ENCODE measurements at regions not wholly inside any gene's neighbourhood (a gene's known extent, or its start where the extent isn't known, plus 50 kb on each side); places are given as distances from the start of the nearest gene placed in this dataset.

DNA sequence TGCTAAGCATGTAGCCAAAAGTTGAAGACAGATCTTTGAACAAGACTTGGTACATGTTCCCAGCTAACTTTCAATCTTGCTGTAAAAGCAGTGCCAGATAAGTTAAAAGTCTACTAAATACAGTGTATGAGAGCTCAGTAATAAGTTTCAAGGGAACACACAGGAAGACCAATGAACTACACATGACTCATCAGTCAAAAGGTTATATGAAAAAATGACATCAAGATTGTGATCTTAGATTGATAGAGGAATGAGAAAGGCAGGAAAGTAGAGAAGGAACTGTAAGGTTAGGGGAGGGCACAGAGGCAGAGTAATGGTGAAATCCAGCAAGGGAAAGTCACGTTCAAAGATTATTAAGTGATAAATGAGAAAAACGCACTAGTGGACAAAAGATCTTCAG lies 249.9 kb upstream of the FLRT2 start:
- ChIA-PET POLR2A (no interaction called here), CTCF (interaction anchor here (0.7 kb wide), 2 partner anchors 679 to 742 kb away, joined by 3 to 4 read pairs; no protein-coding TSS in a partner anchor)
- H3K27ac ChIP-seq (ENCODE audit: extremely low read depth, low read depth, low read length), result no peak overlapping the region
- H3K4me1 ChIP-seq (ENCODE audit: control insufficient read depth, insufficient read depth, low read length), result no peaks in the 10 kb centered on the region
- H3K4me3 ChIP-seq (ENCODE audit: low read depth, low read length), result no peak overlapping the region
- TF ChIP-seq ZNF626 (tag by site-specific recombination; IDR thresholded peaks at IDR 0.05) (no peak), ZNF292 (tag by site-specific recombination; IDR thresholded peaks at IDR 0.05; ENCODE audit: borderline replicate concordance, low read depth) (no peak), ZNF654 (tag by site-specific recombination; IDR thresholded peaks at IDR 0.05; ENCODE audit: low read depth) (no peak), ZNF26 (tag by site-specific recombination; IDR thresholded peaks at IDR 0.05) (no peak), ZNF302 (tag by site-specific recombination; IDR thresholded peaks at IDR 0.05; ENCODE audit: low read depth) (no peak)
- H3K9me3 ChIP-seq (ENCODE audit: control insufficient read depth, insufficient read depth, low read depth, low read length), result no peaks in the 10 kb centered on the region
- H3K36me3 ChIP-seq (ENCODE audit: control insufficient read depth in 2 of 2, insufficient read depth in 1 of 2, low read length in 2 of 2), result no peaks in the 10 kb centered on the region

GRCh38 chr14:85281921-85282320 lies 248.0 kb upstream of the FLRT2 start:
- ChIA-PET CTCF (no interaction called here), POLR2A (no interaction called here)
- no peak for TF ChIP-seq ZFHX2 (tag by site-specific recombination; conservative IDR thresholded peaks at IDR 0.05)
- no peak for TF ChIP-seq ZNF416 (tag by site-specific recombination; IDR thresholded peaks at IDR 0.05)
- no peaks in the 10 kb centered on the region for H3K9me3 ChIP-seq (ENCODE audit: control insufficient read depth, insufficient read depth, low read depth, low read length)
- no peaks in the 10 kb centered on the region for H3K4me1 ChIP-seq (ENCODE audit: control insufficient read depth, insufficient read depth, low read length)
- no peak overlapping the region for H3K27ac ChIP-seq (ENCODE audit: extremely low read depth, low read depth, low read length)
- H3K4me3 ChIP-seq (ENCODE audit: low read depth, low read length), result no peak overlapping the region
- H3K36me3 ChIP-seq (ENCODE audit: control insufficient read depth in 2 of 2, insufficient read depth in 1 of 2, low read length in 2 of 2), result no peaks in the 10 kb centered on the region

DNA sequence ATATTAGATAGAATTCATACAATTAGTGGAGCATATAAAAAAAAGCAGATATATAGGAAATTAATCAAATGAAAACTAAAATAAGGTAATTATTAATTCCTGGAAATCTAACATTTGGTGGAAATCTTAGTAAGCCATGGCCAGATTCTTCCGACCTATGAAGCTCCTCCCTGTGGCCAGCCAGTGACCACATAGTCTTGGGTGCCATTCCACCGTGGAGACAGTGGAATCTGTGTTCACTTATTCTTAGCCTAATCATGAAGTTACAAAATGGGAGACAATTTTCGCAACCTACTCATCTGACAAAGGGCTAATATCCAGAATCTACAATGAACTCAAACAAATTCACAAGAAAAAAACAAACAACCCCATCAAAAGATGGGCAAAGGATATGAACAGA lies 241.9 kb upstream of the FLRT2 start:
- Histone ChIP-seq H3K9me3 (ENCODE audit: control insufficient read depth, insufficient read depth, low read depth, low read length) (no peaks in the 10 kb centered on the region), H3K27ac (ENCODE audit: extremely low read depth, low read depth, low read length) (no peak overlapping the region), H3K4me1 (ENCODE audit: control insufficient read depth, insufficient read depth, low read length) (no peaks in the 10 kb centered on the region), H3K36me3 (ENCODE audit: control insufficient read depth in 2 of 2, insufficient read depth in 1 of 2, low read length in 2 of 2) (no peaks in the 10 kb centered on the region), H3K4me3 (ENCODE audit: low read depth, low read length) (no peak overlapping the region)
- ChIA-PET CTCF (no interaction called here), POLR2A (no interaction called here)
- TF ChIP-seq ZNF155 (tag by site-specific recombination; IDR thresholded peaks at IDR 0.05), result no peak
- no peak for TF ChIP-seq RBAK (tag by site-specific recombination; IDR thresholded peaks at IDR 0.05)
- no peak for TF ChIP-seq ZNF335 (tag by site-specific recombination; conservative IDR thresholded peaks at IDR 0.05)
- no peak for TF ChIP-seq ZNF777 (tag by site-specific recombination; IDR thresholded peaks at IDR 0.05; ENCODE audit: borderline replicate concordance)
- no peak for TF ChIP-seq FEZF1 (tag by site-specific recombination; IDR thresholded peaks at IDR 0.05)

DNA sequence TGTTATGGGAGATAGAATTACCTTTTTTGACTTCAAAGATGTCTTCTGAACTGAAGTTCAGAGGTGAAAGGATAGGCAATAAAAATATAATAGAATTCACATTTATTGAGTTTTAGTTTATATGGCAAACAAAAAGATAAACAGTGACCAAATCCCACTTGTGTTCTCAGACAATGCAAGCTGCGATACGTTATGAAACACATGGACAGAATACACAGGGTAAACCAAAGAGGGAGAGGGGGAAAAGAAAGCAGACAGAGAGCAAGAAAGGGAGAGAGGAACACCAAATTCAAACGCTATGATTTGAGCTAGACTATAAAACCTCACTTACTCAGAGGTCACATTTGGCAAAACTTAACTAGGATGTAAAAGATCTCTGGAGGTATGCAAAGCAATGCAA lies 238.2 kb upstream of the FLRT2 start:
- Histone ChIP-seq H3K36me3 (ENCODE audit: control insufficient read depth in 2 of 2, insufficient read depth in 1 of 2, low read length in 2 of 2) (no peaks in the 10 kb centered on the region), H3K4me3 (ENCODE audit: low read depth, low read length) (no peak overlapping the region), H3K4me1 (ENCODE audit: control insufficient read depth, insufficient read depth, low read length) (no peaks in the 10 kb centered on the region), H3K27ac (ENCODE audit: extremely low read depth, low read depth, low read length) (no peak overlapping the region), H3K9me3 (ENCODE audit: control insufficient read depth, insufficient read depth, low read depth, low read length) (no peaks in the 10 kb centered on the region)
- ChIA-PET CTCF (no interaction called here), POLR2A (no interaction called here)
- TF ChIP-seq ZNF48 (tag by site-specific recombination; IDR thresholded peaks at IDR 0.05) (no peak), ZNF214 (tag by site-specific recombination; IDR thresholded peaks at IDR 0.05; ENCODE audit: borderline replicate concordance) (no peak), WT1 (tag by site-specific recombination; IDR thresholded peaks at IDR 0.05) (no peak), ZNF133 (tag by site-specific recombination; IDR thresholded peaks at IDR 0.05) (no peak), ZNF76 (tag by site-specific recombination; IDR thresholded peaks at IDR 0.05; ENCODE audit: borderline replicate concordance, low read depth) (no peak), ZNF747 (tag by site-specific recombination; IDR thresholded peaks at IDR 0.05) (no peak), ZNF707 (tag by site-specific recombination; IDR thresholded peaks at IDR 0.05) (no peak), ZNF311 (tag by site-specific recombination; IDR thresholded peaks at IDR 0.05; ENCODE audit: borderline replicate concordance) (no peak), ZNF529 (tag by site-specific recombination; IDR thresholded peaks at IDR 0.05; ENCODE audit: insufficient replicate concordance) (no peak), HIC1 (tag by site-specific recombination; IDR thresholded peaks at IDR 0.05) (no peak), ZBTB11 (tag by site-specific recombination; conservative IDR thresholded peaks at IDR 0.05; ENCODE audit: low read depth) (no peak)
